DMS 273 treated with DMSO at 0.1 percent for 48 hours (cell line): ENCODE measurements at regions not wholly inside any gene's neighbourhood (a gene's known extent, or its start where the extent isn't known, plus 50 kb on each side); places are given as distances from the start of the nearest gene placed in this dataset.
A peak's percentile ranks its signal among the peaks of the same experiment; 100 is the strongest.
"Not testable (repeated sequence)": the region's sequence is repeated elsewhere in the genome, so short reads cannot be mapped to it uniquely, and the experiment has no call there.

Experiments
- DNase-seq: peaks from one replicate; lab custom pipeline; 2025; lab: John Stamatoyannopoulos, UW

- DNase-seq = no peak
Observed at GRCh38 chr7:3094701-3095445, 51.2 kb upstream of the CARD11 start.

- DNase-seq = no peak
Observed at GRCh38 chr7:3097734-3098133, 54.1 kb upstream of the CARD11 start.

GRCh38 chr7:3102159-3102558 lies 58.5 kb upstream of the CARD11 start:
- no peak for DNase-seq

GRCh38 chr7:3103614-3104398 lies 60.1 kb upstream of the CARD11 start:
- DNase-seq = no peak

GRCh38 chr7:3105856-3106255 lies 62.2 kb upstream of the CARD11 start:
- DNase-seq = no peak

GRCh38 chr7:3106361-3106826 lies 62.7 kb upstream of the CARD11 start:
- DNase-seq = no peak

- no peak for DNase-seq
Observed at GRCh38 chr7:3107228-3107763, 63.6 kb upstream of the CARD11 start.

GRCh38 chr7:3107889-3108570 lies 64.4 kb upstream of the CARD11 start:
- DNase-seq = no peak

GRCh38 chr7:3109311-3109915 lies 65.7 kb upstream of the CARD11 start:
- no peak for DNase-seq

GRCh38 chr7:3112479-3113134 lies 68.9 kb upstream of the CARD11 start:
- DNase-seq = peak; percentile 14

GRCh38 chr7:3114917-3115316 lies 71.2 kb upstream of the CARD11 start:
- DNase-seq = no peak

GRCh38 chr7:3117081-3117480 lies 73.4 kb upstream of the CARD11 start:
- no peak for DNase-seq

GRCh38 chr7:3117488-3118231 lies 74.0 kb upstream of the CARD11 start:
- DNase-seq = no peak

- DNase-seq = not testable (repeated sequence)
Observed at GRCh38 chr7:3119352-3119927, 75.8 kb upstream of the CARD11 start.

- DNase-seq = no peak
Observed at GRCh38 chr7:3119963-3120362, 76.3 kb upstream of the CARD11 start.

- no peak for DNase-seq
Observed at GRCh38 chr7:3120513-3120912, 76.8 kb upstream of the CARD11 start.

- DNase-seq = no peak
Observed at GRCh38 chr7:3128857-3129490, 85.3 kb upstream of the CARD11 start.

- no peak for DNase-seq
Observed at GRCh38 chr7:3133811-3134385, 90.2 kb upstream of the CARD11 start.

- no peak for DNase-seq
Observed at GRCh38 chr7:3134745-3135144, 91.1 kb upstream of the CARD11 start.

- no peak for DNase-seq
Observed at GRCh38 chr7:3135626-3136025, 92.0 kb upstream of the CARD11 start.
